ENCODE measurements at regions not wholly inside any gene's neighbourhood (a gene's known extent, or its start where the extent isn't known, plus 50 kb on each side); places are given as distances from the start of the nearest gene placed in this dataset.

GRCh38 chr13:88288326-88288725, 617.2 kb downstream of the SLITRK5 start:
- TF ChIP-seq CTCF (IDR thresholded peaks at IDR 0.05) = no peak
- TF ChIP-seq PREB (CRISPR knock-in tag; IDR thresholded peaks at IDR 0.05; ENCODE audit: borderline replicate concordance) = no peak
- TF ChIP-seq SP1 (CRISPR knock-in tag; conservative IDR thresholded peaks at IDR 0.05) = no peak
- TF ChIP-seq USF1 (CRISPR knock-in tag; IDR thresholded peaks at IDR 0.05) = no peak
- no peak for TF ChIP-seq ATF3 (CRISPR knock-in tag; conservative IDR thresholded peaks at IDR 0.05)
- TF ChIP-seq ZNF317 (CRISPR knock-in tag; IDR thresholded peaks at IDR 0.05; ENCODE audit: borderline replicate concordance, low read depth) = no peak
- no peak for TF ChIP-seq MAX (CRISPR knock-in tag; IDR thresholded peaks at IDR 0.05)
- TF ChIP-seq CBFB (CRISPR knock-in tag; IDR thresholded peaks at IDR 0.05; ENCODE audit: low read depth) = no peak
- no peak for TF ChIP-seq ZNF263 (CRISPR knock-in tag; IDR thresholded peaks at IDR 0.05; ENCODE audit: low read depth)
